ENCODE measurements at regions not wholly inside any gene's neighbourhood (a gene's known extent, or its start where the extent isn't known, plus 50 kb on each side); places are given as distances from the start of the nearest gene placed in this dataset.

DNA sequence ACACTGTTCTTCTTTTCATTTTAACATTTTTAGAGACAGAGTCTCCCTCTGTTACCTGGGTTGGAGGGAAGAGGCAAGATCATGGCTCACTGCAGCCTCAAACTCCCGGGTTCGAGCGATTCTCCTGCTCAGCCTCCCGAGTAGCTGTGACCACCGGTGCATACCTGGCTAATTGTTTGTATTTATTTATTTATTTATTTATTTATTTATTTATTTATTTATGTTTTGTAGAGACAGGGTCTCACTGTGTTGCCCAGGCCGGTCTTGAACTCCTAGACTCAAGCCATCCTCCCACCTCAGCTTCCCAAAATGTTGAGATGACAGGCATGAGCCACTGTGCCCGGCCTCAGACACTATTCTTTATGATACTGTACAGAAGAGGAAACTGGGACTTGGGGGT lies 1176.6 kb upstream of the AUTS2 start:
- in situ Hi-C loops (cut with HindIII; ENCODE audit: low pct_ligation_motif_present, low sequenced_read_pairs) = no loop called here
- no peak overlapping the region for H3K27ac ChIP-seq
- no peaks in the 10 kb centered on the region for H3K36me3 ChIP-seq (replicated peaks)
- no peak overlapping the region for H3K4me3 ChIP-seq (ENCODE audit: low read depth, low read length)
- TF ChIP-seq, protein P1, sequence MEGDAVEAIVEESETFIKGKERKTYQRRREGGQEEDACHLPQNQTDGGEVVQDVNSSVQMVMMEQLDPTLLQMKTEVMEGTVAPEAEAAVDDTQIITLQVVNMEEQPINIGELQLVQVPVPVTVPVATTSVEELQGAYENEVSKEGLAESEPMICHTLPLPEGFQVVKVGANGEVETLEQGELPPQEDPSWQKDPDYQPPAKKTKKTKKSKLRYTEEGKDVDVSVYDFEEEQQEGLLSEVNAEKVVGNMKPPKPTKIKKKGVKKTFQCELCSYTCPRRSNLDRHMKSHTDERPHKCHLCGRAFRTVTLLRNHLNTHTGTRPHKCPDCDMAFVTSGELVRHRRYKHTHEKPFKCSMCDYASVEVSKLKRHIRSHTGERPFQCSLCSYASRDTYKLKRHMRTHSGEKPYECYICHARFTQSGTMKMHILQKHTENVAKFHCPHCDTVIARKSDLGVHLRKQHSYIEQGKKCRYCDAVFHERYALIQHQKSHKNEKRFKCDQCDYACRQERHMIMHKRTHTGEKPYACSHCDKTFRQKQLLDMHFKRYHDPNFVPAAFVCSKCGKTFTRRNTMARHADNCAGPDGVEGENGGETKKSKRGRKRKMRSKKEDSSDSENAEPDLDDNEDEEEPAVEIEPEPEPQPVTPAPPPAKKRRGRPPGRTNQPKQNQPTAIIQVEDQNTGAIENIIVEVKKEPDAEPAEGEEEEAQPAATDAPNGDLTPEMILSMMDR (IDR thresholded peaks at IDR 0.05; ENCODE audit: low read depth, low read length, missing control alignments) = no peak
- DNase-seq = no peak
- H3K27me3 ChIP-seq (replicated peaks) = no peaks in the 10 kb centered on the region

DNA sequence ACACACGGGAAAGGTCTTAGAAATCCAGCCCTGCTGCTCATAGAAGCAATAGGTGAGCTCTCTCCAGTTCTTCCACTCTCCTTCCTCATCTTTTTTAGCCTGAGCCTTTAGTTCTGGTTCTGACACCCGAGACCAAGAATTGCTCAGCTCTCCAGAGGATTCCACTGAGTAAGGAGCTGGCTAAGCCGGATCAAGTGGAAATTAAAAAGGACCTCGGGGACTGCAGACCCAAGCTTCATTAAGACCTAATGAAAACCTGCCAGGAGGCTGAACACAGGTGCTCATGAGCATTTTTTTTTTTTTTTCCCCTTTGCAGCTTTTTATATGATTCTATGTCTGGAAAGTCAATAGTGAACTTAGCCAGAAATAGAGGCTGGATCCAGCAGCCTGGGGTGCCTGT lies 1176.0 kb upstream of the AUTS2 start:
- Histone ChIP-seq H3K27me3 (replicated peaks) (no peaks in the 10 kb centered on the region), H3K4me3 (ENCODE audit: low read depth, low read length) (no peak overlapping the region), H3K36me3 (replicated peaks) (no peaks in the 10 kb centered on the region), H3K27ac (no peak overlapping the region)
- in situ Hi-C loops (cut with HindIII; ENCODE audit: low pct_ligation_motif_present, low sequenced_read_pairs) = no loop called here
- TF ChIP-seq, protein P1 (IDR thresholded peaks at IDR 0.05; ENCODE audit: low read depth, low read length, missing control alignments) = no peak
- DNase-seq = no peak

DNA sequence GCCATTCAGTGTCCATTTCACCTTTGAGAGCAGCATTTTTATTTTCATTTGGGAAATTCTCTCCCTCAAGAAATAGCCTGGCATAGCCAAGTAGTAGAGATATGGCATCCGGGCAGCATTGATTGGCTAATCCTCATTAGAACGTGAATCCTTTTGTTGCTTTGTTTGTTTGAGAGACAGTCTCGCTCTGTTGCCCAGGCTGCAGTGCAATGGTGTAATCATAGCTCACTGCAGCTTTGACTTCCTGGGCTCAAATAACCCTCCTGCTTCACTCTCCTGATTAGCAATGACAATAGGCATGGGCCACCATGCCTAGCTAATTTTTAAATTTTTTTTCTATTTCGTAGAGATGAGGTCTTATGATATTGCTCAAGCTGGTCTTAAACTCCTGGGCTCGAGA lies 1174.9 kb upstream of the AUTS2 start:
- H3K36me3 ChIP-seq (replicated peaks) = no peaks in the 10 kb centered on the region

DNA sequence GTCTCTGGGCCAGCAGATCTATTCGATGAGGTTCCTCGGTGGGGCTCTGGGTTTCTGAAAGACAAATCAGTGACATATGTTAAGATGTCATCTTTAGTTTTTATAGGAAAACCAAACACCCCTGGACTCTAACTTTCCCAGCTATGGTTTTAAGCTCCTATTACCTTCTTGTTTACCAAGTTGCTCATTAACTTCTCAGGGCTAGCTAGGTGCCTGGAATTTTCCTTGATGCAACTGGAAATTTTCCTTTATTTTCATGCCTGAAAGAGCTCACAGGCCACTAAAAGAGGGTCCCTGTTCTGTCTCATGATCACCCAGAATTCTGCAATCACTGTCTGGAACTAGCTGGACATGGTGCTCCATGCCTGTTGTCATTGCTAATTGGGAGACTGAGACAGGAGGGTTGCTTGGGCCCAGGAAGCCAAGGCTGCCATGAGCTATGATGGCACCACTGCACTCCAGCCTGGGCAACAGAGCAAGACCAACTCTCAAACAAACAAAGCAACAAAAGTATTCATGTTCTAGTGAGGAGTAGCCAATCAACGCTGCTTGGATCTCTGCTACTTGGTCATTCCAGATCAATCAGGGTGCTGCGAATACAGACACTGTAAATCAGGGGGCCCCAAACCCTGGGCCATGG lies 1173.5 kb upstream of the AUTS2 start:
- in situ Hi-C loops (cut with HindIII; ENCODE audit: low pct_ligation_motif_present, low sequenced_read_pairs) = no loop called here
- H3K27ac ChIP-seq = no peak overlapping the region
- TF ChIP-seq, protein P1 (IDR thresholded peaks at IDR 0.05; ENCODE audit: low read depth, low read length, missing control alignments) = no peak
- no peaks in the 10 kb centered on the region for H3K36me3 ChIP-seq (replicated peaks)
- H3K4me3 ChIP-seq (ENCODE audit: low read depth, low read length) = no peak overlapping the region
- no peaks in the 10 kb centered on the region for H3K27me3 ChIP-seq (replicated peaks)
- DNase-seq = no peak

More for the DNA sequence above, 1174.9 kb upstream of the AUTS2 start:
- in situ Hi-C loops (cut with HindIII; ENCODE audit: low pct_ligation_motif_present, low sequenced_read_pairs) = no loop called here
- TF ChIP-seq, protein P1 (IDR thresholded peaks at IDR 0.05; ENCODE audit: low read depth, low read length, missing control alignments) = no peak
- Histone ChIP-seq H3K27me3 (replicated peaks) (no peaks in the 10 kb centered on the region), H3K4me3 (ENCODE audit: low read depth, low read length) (no peak overlapping the region), H3K27ac (no peak overlapping the region)
- DNase-seq = no peak

DNA sequence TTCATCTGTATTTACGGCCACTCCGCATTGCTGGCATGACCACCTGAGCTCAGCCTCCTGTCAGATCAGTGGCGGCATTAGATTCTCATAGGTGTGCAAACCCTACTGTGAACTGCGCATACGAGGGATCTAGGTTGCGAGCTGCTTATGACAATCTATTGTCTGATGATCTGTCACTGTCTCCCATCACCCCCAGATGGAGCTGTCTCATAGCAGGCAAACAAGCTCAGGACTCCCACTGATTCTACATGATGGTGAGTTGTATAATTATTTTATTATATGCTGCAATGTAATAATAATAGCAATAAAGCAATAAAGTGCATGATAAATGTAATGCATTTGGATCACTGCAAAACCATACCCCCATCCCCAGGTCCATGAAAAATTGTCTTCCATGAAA lies 1172.9 kb upstream of the AUTS2 start:
- H3K27ac ChIP-seq = no peak overlapping the region
- no peaks in the 10 kb centered on the region for H3K36me3 ChIP-seq (replicated peaks)
- H3K27me3 ChIP-seq (replicated peaks) = no peaks in the 10 kb centered on the region
- TF ChIP-seq, protein P1 (IDR thresholded peaks at IDR 0.05; ENCODE audit: low read depth, low read length, missing control alignments) = no peak
- no peak for DNase-seq
- H3K4me3 ChIP-seq (ENCODE audit: low read depth, low read length) = no peak overlapping the region
- in situ Hi-C loops (cut with HindIII; ENCODE audit: low pct_ligation_motif_present, low sequenced_read_pairs) = no loop called here
